Liver (tissue), 8 donors: ENCODE measurements at regions not wholly inside any gene's neighbourhood (a gene's known extent, or its start where the extent isn't known, plus 50 kb on each side); places are given as distances from the start of the nearest gene placed in this dataset.

ENCODE experiments used
- DNase-seq: peaks from one replicate; pipeline ENCODE4 v3.0.0-alpha.2; 2017; ENCODE audit warnings: low spot score
- H3K27ac ChIP-seq, 2 donors: one replicate each; pipeline ENCODE4 v1.7.0; 2013; ENCODE audit warnings: inconsistent platforms in 2 of 2, low read length in 2 of 2, control low read depth in 1 of 2, low read depth in 1 of 2, mild to moderate bottlenecking in 1 of 2
- H3K27me3 ChIP-seq, 4 donors: one replicate each; pipeline versions ENCODE4 v1.6.1 to v1.7.0; 2013; ENCODE audit warnings: low read length in 3 of 4, inconsistent platforms in 1 of 4, mild to moderate bottlenecking in 1 of 4, moderate library complexity in 1 of 4; ENCODE audit not compliant: control insufficient read depth in 4 of 4, insufficient read depth in 4 of 4
- H3K36me3 ChIP-seq, 4 donors: one replicate each; pipeline versions ENCODE4 v1.6.1 to v1.7.0; 2013; ENCODE audit warnings: low read length in 3 of 4, mild to moderate bottlenecking in 3 of 4, low read depth in 1 of 4, moderate library complexity in 1 of 4; ENCODE audit not compliant: control insufficient read depth in 4 of 4, insufficient read depth in 3 of 4
- H3K4me1 ChIP-seq, 4 donors: one replicate each; pipeline versions ENCODE4 v1.6.1 to v1.7.0; 2013; ENCODE audit warnings: low read length in 3 of 4, mild to moderate bottlenecking in 3 of 4, moderate library complexity in 1 of 4; ENCODE audit not compliant: control insufficient read depth in 4 of 4, insufficient read depth in 4 of 4
- H3K4me3 ChIP-seq, 3 donors: one replicate each; pipeline versions ENCODE4 v1.6.1 to v1.7.0; 2013; ENCODE audit warnings: low read length in 3 of 3, control low read depth in 1 of 3, low read depth in 1 of 3, mild to moderate bottlenecking in 1 of 3
- H3K9ac ChIP-seq, 2 donors: one replicate each; pipeline ENCODE4 v1.7.0; 2013; ENCODE audit warnings: low read length in 2 of 2, mild to moderate bottlenecking in 2 of 2, moderate library complexity in 2 of 2, control low read depth in 1 of 2, low read depth in 1 of 2
- H3K9me3 ChIP-seq, 4 donors: one replicate each; pipeline versions ENCODE4 v1.6.1 to v1.7.0; 2013; ENCODE audit warnings: low read length in 3 of 4; ENCODE audit not compliant: control insufficient read depth in 4 of 4
- ATF3 ChIP-seq: IDR thresholded peaks from 2 replicates; pipeline ENCODE4 v1.6.1; 2016; ENCODE audit warnings: antibody characterized with exemption
- CTCF ChIP-seq: fragments of 150-350 bp; IDR thresholded peaks from 2 replicates; pipeline ENCODE4 v1.5.1; 2017; ENCODE audit warnings: improper control_type of control experiment, low read depth, low read length; ENCODE audit not compliant: missing input control
- EGR1 ChIP-seq, 2 donors: IDR thresholded peaks; 2 replicates each; pipeline ENCODE4 v1.6.1; 2016 to 2018; ENCODE audit warnings: antibody characterized with exemption in 2 of 2, low read depth in 2 of 2
- FOXA1 ChIP-seq: IDR thresholded peaks from 2 replicates; pipeline ENCODE4 v1.6.1; 2016; ENCODE audit warnings: antibody characterized with exemption
- FOXA2 ChIP-seq: IDR thresholded peaks from 2 replicates; pipeline ENCODE4 v1.6.1; 2016; ENCODE audit warnings: antibody characterized with exemption
- GABPA ChIP-seq, 2 donors: IDR thresholded peaks in 1 of 2; conservative IDR thresholded peaks in 1 of 2; 2 replicates each; pipeline ENCODE4 v1.6.1; 2016; ENCODE audit warnings: antibody characterized with exemption in 2 of 2, mild to moderate bottlenecking in 1 of 2, moderate library complexity in 1 of 2
- HNF4A ChIP-seq, 2 donors: conservative IDR thresholded peaks; 2 replicates each; pipeline ENCODE4 v1.6.1; 2016; ENCODE audit warnings: antibody characterized with exemption in 2 of 2, mild to moderate bottlenecking in 2 of 2
- HNF4G ChIP-seq: IDR thresholded peaks from 2 replicates; pipeline ENCODE4 v1.6.1; 2016; ENCODE audit warnings: antibody characterized with exemption
- JUND ChIP-seq, 2 donors: IDR thresholded peaks; 2 replicates each; pipeline ENCODE4 v1.6.1; 2016; ENCODE audit warnings: antibody characterized with exemption in 2 of 2
- MAX ChIP-seq: IDR thresholded peaks from 2 replicates; pipeline ENCODE4 v1.6.1; 2016; ENCODE audit warnings: antibody characterized with exemption
- NR2F2 ChIP-seq: IDR thresholded peaks from 2 replicates; pipeline ENCODE4 v1.6.1; 2016; ENCODE audit warnings: antibody characterized with exemption
- RAD21 ChIP-seq, 2 donors: IDR thresholded peaks; 2 replicates each; pipeline ENCODE4 v1.6.1; 2016; ENCODE audit warnings: antibody characterized with exemption in 2 of 2, mild to moderate bottlenecking in 2 of 2
- REST ChIP-seq: IDR thresholded peaks from 2 replicates; pipeline ENCODE4 v1.6.1; 2016; ENCODE audit warnings: antibody characterized with exemption, mild to moderate bottlenecking
- RXRA ChIP-seq, 2 donors: IDR thresholded peaks; 2 replicates each; pipeline ENCODE4 v1.6.1; 2017 to 2018; ENCODE audit warnings: antibody characterized with exemption in 2 of 2, mild to moderate bottlenecking in 1 of 2
- SP1 ChIP-seq: IDR thresholded peaks from 2 replicates; pipeline ENCODE4 v1.6.1; 2018; ENCODE audit warnings: antibody characterized with exemption, mild to moderate bottlenecking
- TAF1 ChIP-seq: conservative IDR thresholded peaks from 2 replicates; pipeline ENCODE4 v1.6.1; 2016; ENCODE audit warnings: antibody characterized with exemption, mild to moderate bottlenecking
- YY1 ChIP-seq: IDR thresholded peaks from 2 replicates; pipeline ENCODE4 v1.6.1; 2016; ENCODE audit warnings: antibody characterized with exemption, mild to moderate bottlenecking
- ZBTB33 ChIP-seq: IDR thresholded peaks from 2 replicates; pipeline ENCODE4 v1.6.1; 2016; ENCODE audit warnings: antibody characterized with exemption
- WGBS: extraction: QIAGEN DNeasy Blood & Tissue Kit; methylation state at CpG from one replicate; pipeline ENCODE4 v1.1.7; 2013; 5-methylcytosine and 5-hydroxymethylcytosine counted together
- donor health status: healthy.
- donor health status: healthy.
- donor health status: healthy.
- donor health status: healthy.
- donor health status: healthy.

GRCh38 chr6:3660473-3660872, 91.0 kb downstream of the PXDC1 start:
- H3K9ac ChIP-seq = no peak overlapping the region
- no peaks in the 10 kb centered on the region for H3K4me1 ChIP-seq
- no peaks in the 10 kb centered on the region for H3K9me3 ChIP-seq
- TF ChIP-seq HNF4A (conservative IDR thresholded peaks at IDR 0.05) (no peak), ATF3 (no peak), SP1 (no peak), REST (no peak), ZBTB33 (no peak), YY1 (no peak), CTCF (no peak), FOXA2 (no peak), TAF1 (no peak), NR2F2 (no peak), EGR1 (IDR thresholded peaks at IDR 0.05; ENCODE audit: low read depth in 2 of 2) (no peak), FOXA1 (no peak), JUND (IDR thresholded peaks at IDR 0.05) (no peak), RXRA (IDR thresholded peaks at IDR 0.05) (no peak), HNF4G (no peak), GABPA (IDR thresholded peaks at IDR 0.05 in 1 of 2, conservative IDR thresholded peaks at IDR 0.05 in 1 of 2) (no peak), MAX (no peak), RAD21 (IDR thresholded peaks at IDR 0.05) (no peak)
- H3K27me3 ChIP-seq = no peaks in the 10 kb centered on the region
- no peak overlapping the region for H3K27ac ChIP-seq
- no peaks in the 10 kb centered on the region for H3K36me3 ChIP-seq
- 78% methylated on average over 8 of the region's 8 CpGs for WGBS
- H3K4me3 ChIP-seq = no peak overlapping the region
- no peak for DNase-seq

- no peaks in the 10 kb centered on the region for H3K27me3 ChIP-seq
- WGBS = 91% methylated on average over 6 of the region's 6 CpGs
- no peak overlapping the region for H3K4me3 ChIP-seq
- no peaks in the 10 kb centered on the region for H3K4me1 ChIP-seq
- no peaks in the 10 kb centered on the region for H3K36me3 ChIP-seq
- H3K9ac ChIP-seq = no peak overlapping the region
- H3K9me3 ChIP-seq = peaks cover 0 to 2% (median 0%) of the 10 kb centered on the region in 4 donors
- TF ChIP-seq TAF1 = no peak
- TF ChIP-seq CTCF = no peak
- no peak for TF ChIP-seq ATF3
- H3K27ac ChIP-seq = no peak overlapping the region
- no peak for DNase-seq
These were observed 91.8 kb downstream of the PXDC1 start for GRCh38 chr6:3659748-3660147.
